Keratinocyte (primary cell): ENCODE measurements at regions not wholly inside any gene's neighbourhood (a gene's known extent, or its start where the extent isn't known, plus 50 kb on each side); places are given as distances from the start of the nearest gene placed in this dataset.

Experiments
- CTCF ChIP-seq, 3 experiments: IDR thresholded peaks in 1 of 3; conservative IDR thresholded peaks in 1 of 3; optimal IDR thresholded peaks in 1 of 3; 2 replicates in 2 of 3; 3 replicates in 1 of 3; pipeline versions ENCODE3 to v1.5.1; 2011; ENCODE audit warnings: low read length in 3 of 3, mild to moderate bottlenecking in 3 of 3, moderate library complexity in 2 of 3, control low read depth in 1 of 3, inconsistent platforms in 1 of 3; ENCODE audit not compliant: insufficient read depth in 2 of 3; ENCODE audit errors: extremely low read depth in 1 of 3
- EZH2 ChIP-seq: IDR thresholded peaks from one replicate; pipeline ENCODE4 v1.6.1; 2012; ENCODE audit warnings: inconsistent platforms, mild to moderate bottlenecking, low read length, moderate library complexity

GRCh38 chr17:36793976-36794375 lies 143.3 kb upstream of the LHX1 start:
- no peak for TF ChIP-seq CTCF (optimal IDR thresholded peaks at IDR 0.05 in 1 of 3, IDR thresholded peaks at IDR 0.05 in 1 of 3, conservative IDR thresholded peaks at IDR 0.05 in 1 of 3; ENCODE audit: extremely low read depth in 1 of 3, insufficient read depth in 2 of 3, low read length in 3 of 3)
- TF ChIP-seq EZH2, result no peak
